ENCODE measurements at regions not wholly inside any gene's neighbourhood (a gene's known extent, or its start where the extent isn't known, plus 50 kb on each side); places are given as distances from the start of the nearest gene placed in this dataset.

- Histone ChIP-seq H3K4me1 (ENCODE audit: control insufficient read depth in 5 of 5, insufficient read depth in 5 of 5, low read length in 5 of 5) (peaks cover 0 to 4% (median 0%) of the 10 kb centered on the region in 5 donors), H3K9ac (ENCODE audit: low read length in 5 of 5) (no peak overlapping the region), H3K27ac (ENCODE audit: low read depth, low read length) (no peak overlapping the region), H3K9me3 (ENCODE audit: control insufficient read depth in 5 of 5, low read length in 5 of 5) (no peaks in the 10 kb centered on the region), H3K36me3 (ENCODE audit: control insufficient read depth in 5 of 5, insufficient read depth in 5 of 5, low read length in 5 of 5) (no peaks in the 10 kb centered on the region), H3K4me3 (ENCODE audit: low read depth in 1 of 5, low read length in 5 of 5) (no peak overlapping the region), H3K27me3 (ENCODE audit: control insufficient read depth in 5 of 5, insufficient read depth in 4 of 5, low read length in 5 of 5) (no peaks in the 10 kb centered on the region)
Observed at GRCh38 chr6:132068766-132069165, 117.6 kb upstream of the CCN2 start.

GRCh38 chr6:132067286-132067685 lies 116.1 kb upstream of the CCN2 start:
- no peaks in the 10 kb centered on the region for H3K27me3 ChIP-seq (ENCODE audit: control insufficient read depth in 5 of 5, insufficient read depth in 4 of 5, low read length in 5 of 5)
- no peaks in the 10 kb centered on the region for H3K36me3 ChIP-seq (ENCODE audit: control insufficient read depth in 5 of 5, insufficient read depth in 5 of 5, low read length in 5 of 5)
- H3K9ac ChIP-seq (ENCODE audit: low read length in 5 of 5) = no peak overlapping the region
- H3K4me3 ChIP-seq (ENCODE audit: low read depth in 1 of 5, low read length in 5 of 5) = no peak overlapping the region
- peaks cover 0 to 10% (median 0%) of the 10 kb centered on the region in 5 donors for H3K4me1 ChIP-seq (ENCODE audit: control insufficient read depth in 5 of 5, insufficient read depth in 5 of 5, low read length in 5 of 5)
- no peaks in the 10 kb centered on the region for H3K9me3 ChIP-seq (ENCODE audit: control insufficient read depth in 5 of 5, low read length in 5 of 5)
- no peak overlapping the region for H3K27ac ChIP-seq (ENCODE audit: low read depth, low read length)

- no peak overlapping the region for H3K27ac ChIP-seq (ENCODE audit: low read depth, low read length)
- no peaks in the 10 kb centered on the region for H3K9me3 ChIP-seq (ENCODE audit: control insufficient read depth in 5 of 5, low read length in 5 of 5)
- no peak overlapping the region for H3K9ac ChIP-seq (ENCODE audit: low read length in 5 of 5)
- no peaks in the 10 kb centered on the region for H3K27me3 ChIP-seq (ENCODE audit: control insufficient read depth in 5 of 5, insufficient read depth in 4 of 5, low read length in 5 of 5)
- H3K36me3 ChIP-seq (ENCODE audit: control insufficient read depth in 5 of 5, insufficient read depth in 5 of 5, low read length in 5 of 5) = no peaks in the 10 kb centered on the region
- H3K4me3 ChIP-seq (ENCODE audit: low read depth in 1 of 5, low read length in 5 of 5) = no peak overlapping the region
- H3K4me1 ChIP-seq (ENCODE audit: control insufficient read depth in 5 of 5, insufficient read depth in 5 of 5, low read length in 5 of 5) = peaks cover 0 to 10% (median 0%) of the 10 kb centered on the region in 5 donors
Observed at GRCh38 chr6:132065556-132065955, 114.4 kb upstream of the CCN2 start.

GRCh38 chr6:132063738-132064137 lies 112.6 kb upstream of the CCN2 start:
- Histone ChIP-seq H3K27ac (ENCODE audit: low read depth, low read length) (no peak overlapping the region), H3K36me3 (ENCODE audit: control insufficient read depth in 5 of 5, insufficient read depth in 5 of 5, low read length in 5 of 5) (no peaks in the 10 kb centered on the region)

GRCh38 chr6:132063204-132063603 lies 112.0 kb upstream of the CCN2 start:
- Histone ChIP-seq H3K27ac (ENCODE audit: low read depth, low read length) (no peak overlapping the region), H3K4me1 (ENCODE audit: control insufficient read depth in 5 of 5, insufficient read depth in 5 of 5, low read length in 5 of 5) (peaks cover 0 to 10% (median 0%) of the 10 kb centered on the region in 5 donors), H3K4me3 (ENCODE audit: low read depth in 1 of 5, low read length in 5 of 5) (no peak overlapping the region), H3K9me3 (ENCODE audit: control insufficient read depth in 5 of 5, low read length in 5 of 5) (no peaks in the 10 kb centered on the region), H3K36me3 (ENCODE audit: control insufficient read depth in 5 of 5, insufficient read depth in 5 of 5, low read length in 5 of 5) (no peaks in the 10 kb centered on the region), H3K27me3 (ENCODE audit: control insufficient read depth in 5 of 5, insufficient read depth in 4 of 5, low read length in 5 of 5) (no peaks in the 10 kb centered on the region), H3K9ac (ENCODE audit: low read length in 5 of 5) (no peak overlapping the region)

More at GRCh38 chr6:132063738-132064137, 112.6 kb upstream of the CCN2 start:
- no peaks in the 10 kb centered on the region for H3K9me3 ChIP-seq (ENCODE audit: control insufficient read depth in 5 of 5, low read length in 5 of 5)
- no peaks in the 10 kb centered on the region for H3K27me3 ChIP-seq (ENCODE audit: control insufficient read depth in 5 of 5, insufficient read depth in 4 of 5, low read length in 5 of 5)
- no peak overlapping the region for H3K4me3 ChIP-seq (ENCODE audit: low read depth in 1 of 5, low read length in 5 of 5)
- H3K9ac ChIP-seq (ENCODE audit: low read length in 5 of 5) = no peak overlapping the region
- H3K4me1 ChIP-seq (ENCODE audit: control insufficient read depth in 5 of 5, insufficient read depth in 5 of 5, low read length in 5 of 5) = peaks cover 0 to 10% (median 0%) of the 10 kb centered on the region in 5 donors

- no peak overlapping the region for H3K9ac ChIP-seq (ENCODE audit: low read length in 5 of 5)
- peaks cover 0 to 9% (median 0%) of the 10 kb centered on the region in 5 donors for H3K4me1 ChIP-seq (ENCODE audit: control insufficient read depth in 5 of 5, insufficient read depth in 5 of 5, low read length in 5 of 5)
- H3K27me3 ChIP-seq (ENCODE audit: control insufficient read depth in 5 of 5, insufficient read depth in 4 of 5, low read length in 5 of 5) = no peaks in the 10 kb centered on the region
- H3K4me3 ChIP-seq (ENCODE audit: low read depth in 1 of 5, low read length in 5 of 5) = no peak overlapping the region
- no peaks in the 10 kb centered on the region for H3K36me3 ChIP-seq (ENCODE audit: control insufficient read depth in 5 of 5, insufficient read depth in 5 of 5, low read length in 5 of 5)
- no peaks in the 10 kb centered on the region for H3K9me3 ChIP-seq (ENCODE audit: control insufficient read depth in 5 of 5, low read length in 5 of 5)
- no peak overlapping the region for H3K27ac ChIP-seq (ENCODE audit: low read depth, low read length)
Observed at GRCh38 chr6:132062626-132063025, 111.5 kb upstream of the CCN2 start.

GRCh38 chr6:132061381-132061780 lies 110.2 kb upstream of the CCN2 start:
- H3K4me1 ChIP-seq (ENCODE audit: control insufficient read depth in 5 of 5, insufficient read depth in 5 of 5, low read length in 5 of 5) = peaks cover 0 to 7% (median 0%) of the 10 kb centered on the region in 5 donors
- no peak overlapping the region for H3K9ac ChIP-seq (ENCODE audit: low read length in 5 of 5)
- peaks cover 0 to 8% (median 0%) of the 10 kb centered on the region in 5 donors for H3K9me3 ChIP-seq (ENCODE audit: control insufficient read depth in 5 of 5, low read length in 5 of 5)
- no peaks in the 10 kb centered on the region for H3K36me3 ChIP-seq (ENCODE audit: control insufficient read depth in 5 of 5, insufficient read depth in 5 of 5, low read length in 5 of 5)
- no peak overlapping the region for H3K27ac ChIP-seq (ENCODE audit: low read depth, low read length)
- H3K27me3 ChIP-seq (ENCODE audit: control insufficient read depth in 5 of 5, insufficient read depth in 4 of 5, low read length in 5 of 5) = no peaks in the 10 kb centered on the region
- H3K4me3 ChIP-seq (ENCODE audit: low read depth in 1 of 5, low read length in 5 of 5) = no peak overlapping the region

- H3K27me3 ChIP-seq (ENCODE audit: control insufficient read depth in 5 of 5, insufficient read depth in 4 of 5, low read length in 5 of 5) = no peaks in the 10 kb centered on the region
- H3K36me3 ChIP-seq (ENCODE audit: control insufficient read depth in 5 of 5, insufficient read depth in 5 of 5, low read length in 5 of 5) = no peaks in the 10 kb centered on the region
- peaks cover 0 to 7% (median 0%) of the 10 kb centered on the region in 5 donors for H3K4me1 ChIP-seq (ENCODE audit: control insufficient read depth in 5 of 5, insufficient read depth in 5 of 5, low read length in 5 of 5)
- H3K27ac ChIP-seq (ENCODE audit: low read depth, low read length) = no peak overlapping the region
- H3K9ac ChIP-seq (ENCODE audit: low read length in 5 of 5) = no peak overlapping the region
- H3K4me3 ChIP-seq (ENCODE audit: low read depth in 1 of 5, low read length in 5 of 5) = no peak overlapping the region
- peaks cover 0 to 8% (median 0%) of the 10 kb centered on the region in 5 donors for H3K9me3 ChIP-seq (ENCODE audit: control insufficient read depth in 5 of 5, low read length in 5 of 5)
Observed at GRCh38 chr6:132060591-132060990, 109.4 kb upstream of the CCN2 start.

GRCh38 chr6:132058975-132059374 lies 107.8 kb upstream of the CCN2 start:
- no peaks in the 10 kb centered on the region for H3K36me3 ChIP-seq (ENCODE audit: control insufficient read depth in 5 of 5, insufficient read depth in 5 of 5, low read length in 5 of 5)
- no peak overlapping the region for H3K27ac ChIP-seq (ENCODE audit: low read depth, low read length)
- H3K9me3 ChIP-seq (ENCODE audit: control insufficient read depth in 5 of 5, low read length in 5 of 5) = peaks cover 0 to 8% (median 0%) of the 10 kb centered on the region in 5 donors
- peaks cover 0 to 7% (median 0%) of the 10 kb centered on the region in 5 donors for H3K4me1 ChIP-seq (ENCODE audit: control insufficient read depth in 5 of 5, insufficient read depth in 5 of 5, low read length in 5 of 5)
- no peak overlapping the region for H3K4me3 ChIP-seq (ENCODE audit: low read depth in 1 of 5, low read length in 5 of 5)
- no peak overlapping the region for H3K9ac ChIP-seq (ENCODE audit: low read length in 5 of 5)
- H3K27me3 ChIP-seq (ENCODE audit: control insufficient read depth in 5 of 5, insufficient read depth in 4 of 5, low read length in 5 of 5) = no peaks in the 10 kb centered on the region

GRCh38 chr6:132054525-132054924 lies 103.4 kb upstream of the CCN2 start:
- Histone ChIP-seq H3K27me3 (ENCODE audit: control insufficient read depth in 5 of 5, insufficient read depth in 4 of 5, low read length in 5 of 5) (no peaks in the 10 kb centered on the region), H3K4me1 (ENCODE audit: control insufficient read depth in 5 of 5, insufficient read depth in 5 of 5, low read length in 5 of 5) (no peaks in the 10 kb centered on the region), H3K36me3 (ENCODE audit: control insufficient read depth in 5 of 5, insufficient read depth in 5 of 5, low read length in 5 of 5) (no peaks in the 10 kb centered on the region), H3K27ac (ENCODE audit: low read depth, low read length) (no peak overlapping the region), H3K9me3 (ENCODE audit: control insufficient read depth in 5 of 5, low read length in 5 of 5) (peaks cover 0 to 10% (median 0%) of the 10 kb centered on the region in 5 donors), H3K9ac (ENCODE audit: low read length in 5 of 5) (no peak overlapping the region), H3K4me3 (ENCODE audit: low read depth in 1 of 5, low read length in 5 of 5) (no peak overlapping the region)

- no peaks in the 10 kb centered on the region for H3K27me3 ChIP-seq (ENCODE audit: control insufficient read depth in 5 of 5, insufficient read depth in 4 of 5, low read length in 5 of 5)
- H3K4me1 ChIP-seq (ENCODE audit: control insufficient read depth in 5 of 5, insufficient read depth in 5 of 5, low read length in 5 of 5) = no peaks in the 10 kb centered on the region
- H3K4me3 ChIP-seq (ENCODE audit: low read depth in 1 of 5, low read length in 5 of 5) = no peak overlapping the region
- H3K9ac ChIP-seq (ENCODE audit: low read length in 5 of 5) = no peak overlapping the region
- H3K27ac ChIP-seq (ENCODE audit: low read depth, low read length) = no peak overlapping the region
- H3K9me3 ChIP-seq (ENCODE audit: control insufficient read depth in 5 of 5, low read length in 5 of 5) = peaks cover 0 to 10% (median 0%) of the 10 kb centered on the region in 5 donors
- H3K36me3 ChIP-seq (ENCODE audit: control insufficient read depth in 5 of 5, insufficient read depth in 5 of 5, low read length in 5 of 5) = no peaks in the 10 kb centered on the region
Observed at GRCh38 chr6:132053511-132053910, 102.3 kb upstream of the CCN2 start.

Data from subcutaneous abdominal adipose tissue (tissue), 5 donors.